ENCODE measurements at regions not wholly inside any gene's neighbourhood (a gene's known extent, or its start where the extent isn't known, plus 50 kb on each side); places are given as distances from the start of the nearest gene placed in this dataset.
"Not testable (repeated sequence)": the region's sequence is repeated elsewhere in the genome, so short reads cannot be mapped to it uniquely, and the experiment has no call there.

DNA sequence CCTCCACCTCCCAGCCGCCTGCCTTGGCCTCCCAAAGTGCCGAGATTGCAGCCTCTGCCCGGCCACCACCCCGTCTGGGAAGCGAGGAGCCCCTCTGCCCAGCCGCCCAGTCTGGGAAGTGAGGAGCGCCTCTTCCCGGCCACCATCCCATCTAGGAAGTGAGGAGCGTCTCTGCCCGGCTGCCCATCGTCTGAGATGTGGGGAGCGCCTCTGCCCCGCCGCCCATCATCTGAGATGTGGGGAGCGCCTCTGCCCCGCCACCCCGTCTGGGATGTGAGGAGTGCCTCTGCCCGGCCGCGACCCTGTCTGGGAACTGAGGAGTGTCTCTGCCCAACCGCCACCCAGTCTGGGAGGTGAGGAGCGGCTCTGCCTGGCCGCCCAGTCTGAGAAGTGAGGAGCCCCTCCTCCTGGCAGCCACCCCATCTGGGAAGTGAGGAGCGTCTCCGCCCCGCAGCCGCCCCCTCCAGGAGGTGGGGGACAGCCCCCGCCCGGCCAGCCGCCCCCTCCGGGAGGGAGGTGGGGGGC lies 296.3 kb downstream of the HNRNPD start:
- not testable (repeated sequence) for DNase-seq (ENCODE audit: low read depth in 2 of 2)

DNA sequence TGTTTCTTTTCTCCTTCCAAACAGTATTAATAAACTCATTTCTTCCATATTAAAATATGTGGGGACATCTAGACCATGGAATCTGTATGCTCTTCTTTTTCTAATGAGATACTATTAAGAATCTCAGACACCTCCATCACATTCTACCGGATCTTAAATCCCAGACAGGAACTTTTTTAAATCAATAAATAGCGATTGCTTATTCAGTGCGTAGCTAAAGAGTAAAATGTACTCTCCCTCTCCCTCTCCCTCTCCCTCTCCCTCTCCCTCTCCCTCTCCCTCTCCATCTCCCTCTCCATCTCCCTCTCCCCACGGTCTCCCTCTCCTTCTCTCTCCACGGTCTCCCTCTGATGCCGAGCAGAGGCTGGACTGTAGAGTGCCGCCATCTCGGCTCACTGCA lies 297.0 kb downstream of the HNRNPD start:
- DNase-seq (ENCODE audit: low read depth in 2 of 2) = no peak

DNA sequence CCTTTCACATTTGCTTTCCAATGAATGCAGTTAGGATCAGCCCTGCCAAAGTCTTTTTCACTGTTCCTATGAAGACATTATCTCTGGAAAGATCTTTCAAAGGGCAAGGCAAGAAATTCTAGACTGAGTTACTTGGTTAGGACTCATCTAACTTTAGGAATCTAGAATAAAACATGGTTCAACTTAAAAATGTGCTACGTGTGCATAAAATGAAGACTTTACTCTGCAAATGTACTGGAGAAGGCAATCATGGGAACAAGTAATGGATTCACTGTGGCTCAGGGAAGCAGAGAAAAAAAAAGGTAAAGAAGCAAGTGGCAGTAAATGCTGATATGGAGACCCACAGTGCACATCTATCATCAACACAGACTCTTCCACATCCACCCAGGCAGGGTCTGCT lies 297.4 kb downstream of the HNRNPD start:
- DNase-seq (ENCODE audit: low read depth in 2 of 2) = no peak

DNA sequence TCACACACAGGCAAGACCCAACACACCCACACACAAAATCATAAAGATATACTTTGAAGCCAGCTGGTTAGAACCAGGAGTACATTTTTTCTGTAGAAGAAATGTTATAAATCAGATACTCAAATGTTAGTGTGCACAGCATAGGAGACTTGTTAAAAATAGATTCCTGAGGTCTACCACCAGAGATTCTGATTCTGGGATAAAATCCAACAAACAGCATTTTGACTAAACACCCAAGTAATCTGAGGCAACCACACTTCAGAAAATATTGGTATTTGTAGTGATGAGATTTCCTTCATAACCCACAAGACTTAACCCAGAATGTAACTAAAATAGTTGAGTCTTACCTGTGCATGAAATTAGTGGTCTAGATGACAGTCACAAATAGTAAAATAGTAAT lies 301.8 kb downstream of the HNRNPD start:
- DNase-seq (ENCODE audit: low read depth in 2 of 2) = no peak

DNA sequence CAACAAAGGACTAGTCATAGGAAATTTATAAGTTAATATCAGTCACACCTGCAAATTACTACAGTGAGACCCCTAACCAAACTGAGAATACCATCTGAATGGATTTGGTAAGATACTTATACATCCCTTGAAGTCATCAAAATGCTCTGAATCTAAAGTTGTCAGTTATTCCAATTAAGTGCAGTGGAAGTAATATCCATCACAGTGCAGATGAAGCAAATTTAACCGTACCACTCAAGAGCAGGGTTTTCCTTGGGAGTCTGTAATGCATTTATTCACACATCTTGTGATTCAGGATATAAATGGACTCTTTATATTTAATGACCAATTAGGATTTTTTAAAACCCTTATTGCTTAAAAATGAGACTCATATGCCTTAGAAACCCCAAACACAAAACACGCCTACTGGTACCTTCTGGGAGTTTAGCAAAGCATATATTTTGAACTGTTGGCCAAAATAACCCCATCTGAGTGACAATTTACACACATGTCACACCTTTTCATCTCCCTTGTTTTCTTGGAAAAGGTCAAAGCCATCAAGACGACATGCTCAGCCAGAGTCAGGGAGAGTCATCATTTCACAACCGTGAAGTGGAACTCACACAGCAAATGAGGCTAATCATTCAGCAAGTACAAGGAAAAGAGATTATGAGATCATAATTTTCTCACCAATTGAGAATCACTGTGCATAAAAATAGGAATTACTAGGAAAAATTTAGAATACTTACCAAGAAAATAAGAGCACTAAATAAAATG lies 303.7 kb downstream of the HNRNPD start:
- DNase-seq (ENCODE audit: low read depth in 2 of 2) = no peak

DNA sequence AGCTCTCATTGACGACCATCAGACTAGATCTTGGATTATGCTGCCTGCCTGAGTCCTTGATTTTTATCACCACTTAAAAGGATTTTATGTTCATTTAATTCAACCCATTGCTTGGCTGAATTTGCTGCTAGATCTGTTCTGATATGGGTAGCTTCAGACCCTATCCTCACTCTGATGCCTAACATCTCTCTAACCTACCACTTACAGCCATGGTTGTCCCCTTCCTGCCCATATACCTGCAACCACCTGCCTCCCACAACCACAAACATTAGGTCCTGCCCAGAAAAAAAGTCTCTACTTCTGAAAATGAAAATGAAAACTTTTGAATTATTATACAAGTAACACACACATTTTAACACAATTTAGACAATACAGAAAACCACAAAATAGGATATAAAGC lies 310.8 kb downstream of the HNRNPD start:
- no peak for DNase-seq (ENCODE audit: low read depth in 2 of 2)

DNA sequence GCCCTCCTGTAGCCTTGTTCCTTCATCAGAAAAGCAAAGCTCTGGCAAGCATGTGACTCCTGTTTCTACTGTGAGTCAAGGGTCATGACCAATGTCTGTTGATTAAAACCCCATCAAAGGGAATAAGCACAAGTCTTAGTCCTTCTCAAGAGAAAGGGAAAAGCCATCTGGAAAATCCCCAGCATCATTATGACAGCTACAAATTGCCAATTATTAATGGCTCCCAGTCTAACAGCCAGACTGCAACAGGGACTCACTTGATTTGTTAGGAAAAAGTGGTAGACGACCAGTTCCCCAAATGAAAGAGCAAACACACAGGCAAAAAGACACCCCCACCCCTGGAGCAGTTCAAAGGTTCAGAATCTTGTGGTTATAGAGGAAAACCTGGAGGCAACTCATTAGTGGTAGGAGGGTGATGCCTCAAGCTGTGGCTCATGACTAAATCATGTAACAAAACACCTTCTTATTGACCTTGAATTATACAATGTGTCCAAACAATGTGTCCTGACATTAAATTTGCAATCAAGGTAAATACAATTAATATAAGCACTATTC lies 315.7 kb downstream of the HNRNPD start:
- no peak for DNase-seq (ENCODE audit: low read depth in 2 of 2)

DNA sequence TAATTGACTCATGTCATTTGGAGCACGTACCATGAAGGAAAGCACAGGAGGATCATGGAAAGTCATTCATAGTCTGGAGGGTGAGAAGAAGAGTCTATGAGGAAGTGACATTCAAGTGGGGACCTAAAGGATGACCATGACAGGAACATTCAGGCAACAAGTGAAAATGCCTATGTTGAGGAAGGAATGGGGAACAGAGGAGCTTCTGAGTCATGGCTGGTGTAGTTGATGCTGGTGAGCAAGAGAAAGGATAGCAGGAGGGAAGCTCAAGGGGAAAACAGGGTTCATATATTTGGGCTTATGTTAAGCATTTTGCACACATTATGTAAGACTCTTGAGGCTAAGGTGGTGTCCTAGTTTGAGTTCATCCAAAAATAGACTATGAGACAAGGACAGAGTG lies 318.6 kb downstream of the HNRNPD start:
- no peak for DNase-seq (ENCODE audit: low read depth in 2 of 2)

DNA sequence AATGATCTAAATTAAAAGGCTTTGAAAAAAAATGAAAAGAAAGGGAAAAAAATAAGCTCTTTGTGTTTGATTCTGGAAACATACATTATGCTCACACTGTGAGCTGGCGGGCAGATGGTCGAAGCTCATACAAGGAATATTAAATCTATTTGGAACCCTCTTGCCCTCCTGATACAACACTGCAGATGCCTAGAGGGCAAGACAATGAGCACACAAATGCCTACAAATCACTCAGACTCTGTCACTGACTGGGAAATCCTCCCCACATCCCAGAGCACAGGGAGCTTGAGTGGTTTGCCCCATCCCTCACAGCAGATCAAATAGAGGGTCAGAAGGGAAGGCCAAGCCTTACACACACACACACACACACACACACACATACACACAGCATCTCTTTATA lies 320.4 kb downstream of the HNRNPD start:
- no peak for DNase-seq (ENCODE audit: low read depth in 2 of 2)

DNA sequence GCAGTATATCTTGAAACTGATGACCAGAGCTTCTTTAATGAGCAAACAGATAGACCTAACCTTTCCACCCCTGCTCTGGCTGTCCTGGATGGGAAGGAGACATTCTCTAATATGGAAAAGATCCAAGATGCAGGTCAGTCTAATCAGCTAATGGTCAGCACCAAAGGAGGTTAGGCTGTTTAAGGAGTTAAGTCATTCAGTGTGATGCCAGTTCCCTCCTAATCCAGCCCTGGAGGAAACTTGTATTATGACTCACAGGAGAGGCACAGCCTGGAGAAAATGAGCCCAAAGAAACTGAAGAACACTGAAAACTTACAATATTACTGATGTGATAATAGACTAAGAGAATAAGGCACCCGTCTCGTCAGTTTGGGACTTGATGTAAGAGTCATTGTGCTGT lies 323.0 kb downstream of the HNRNPD start:
- DNase-seq (ENCODE audit: low read depth in 2 of 2) = no peak

DNA sequence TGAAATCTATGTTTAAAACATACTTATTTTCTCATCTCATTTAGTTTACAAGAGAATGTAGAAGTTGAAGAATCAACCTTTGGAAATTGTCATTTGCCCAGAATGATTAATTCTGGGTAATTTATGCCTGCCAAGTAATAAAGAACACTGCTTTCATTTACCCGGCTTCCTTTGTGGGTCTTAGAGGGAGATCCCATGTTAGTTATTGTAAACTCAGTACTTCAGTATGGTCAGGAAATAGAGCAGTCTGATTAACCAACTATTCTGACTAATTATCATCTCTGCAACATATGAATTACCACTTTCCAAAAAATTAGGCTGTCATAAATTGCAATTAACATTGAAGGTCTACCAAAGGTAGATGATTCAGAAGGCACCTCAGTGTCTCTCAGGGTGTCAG lies 324.5 kb downstream of the HNRNPD start:
- DNase-seq (ENCODE audit: low read depth in 2 of 2) = no peak

DNA sequence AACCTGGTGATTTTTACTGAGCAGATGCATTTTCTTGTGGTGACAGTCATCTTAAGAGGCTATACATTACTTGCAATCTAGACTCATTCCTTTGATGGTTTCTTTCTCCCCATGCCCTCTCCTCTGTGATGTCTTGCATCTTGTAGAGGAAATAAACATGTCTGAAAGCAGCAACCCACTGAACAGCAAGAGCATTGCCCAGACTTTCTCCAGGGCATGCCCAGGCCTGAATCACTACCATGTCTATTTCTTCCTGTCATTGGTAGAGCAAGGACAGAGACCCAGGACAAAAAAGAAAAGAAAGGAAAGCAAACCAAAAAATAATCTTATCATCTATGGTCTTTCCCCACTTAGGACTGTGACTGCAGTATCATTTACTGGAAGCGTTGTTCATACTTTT lies 326.1 kb downstream of the HNRNPD start:
- no peak for DNase-seq (ENCODE audit: low read depth in 2 of 2)

DNA sequence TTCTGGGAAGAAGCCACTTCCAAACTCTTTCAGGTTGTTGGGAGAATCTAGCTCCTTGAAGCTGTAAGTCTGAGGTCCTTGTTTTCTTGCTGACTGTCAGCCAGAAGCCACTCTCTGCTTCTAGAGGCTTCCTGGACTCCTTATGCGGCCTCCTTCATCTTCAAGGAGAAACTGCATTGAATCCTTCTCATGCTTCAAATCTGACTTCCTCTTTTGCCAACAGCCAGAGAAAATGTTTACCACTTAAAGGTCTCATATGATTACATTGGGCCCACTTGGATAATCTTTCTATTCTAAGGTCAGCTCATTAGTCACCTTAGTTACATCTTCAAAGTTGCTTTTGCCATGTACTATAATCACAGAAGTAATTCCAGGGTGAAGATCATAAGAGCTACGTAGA lies 327.0 kb downstream of the HNRNPD start:
- no peak for DNase-seq (ENCODE audit: low read depth in 2 of 2)

DNA sequence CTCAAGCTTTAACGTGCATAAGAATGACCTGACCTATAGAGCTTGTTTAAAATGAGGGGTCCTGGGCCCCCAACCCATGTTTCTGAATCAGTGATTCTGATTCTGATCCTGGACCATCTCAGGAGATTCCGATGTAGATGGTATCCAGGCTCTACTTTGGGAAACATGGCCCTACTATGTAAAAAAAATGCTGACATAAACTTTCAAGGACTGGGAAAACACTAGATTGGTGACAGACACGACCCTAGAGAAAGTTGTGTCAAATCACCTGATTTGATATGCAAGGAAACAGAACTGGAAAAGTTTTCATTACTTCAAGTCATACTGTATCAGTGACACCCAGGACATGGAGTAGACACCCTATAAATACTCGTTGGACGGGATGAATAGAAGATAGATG lies 328.5 kb downstream of the HNRNPD start:
- no peak for DNase-seq (ENCODE audit: low read depth in 2 of 2)

DNA sequence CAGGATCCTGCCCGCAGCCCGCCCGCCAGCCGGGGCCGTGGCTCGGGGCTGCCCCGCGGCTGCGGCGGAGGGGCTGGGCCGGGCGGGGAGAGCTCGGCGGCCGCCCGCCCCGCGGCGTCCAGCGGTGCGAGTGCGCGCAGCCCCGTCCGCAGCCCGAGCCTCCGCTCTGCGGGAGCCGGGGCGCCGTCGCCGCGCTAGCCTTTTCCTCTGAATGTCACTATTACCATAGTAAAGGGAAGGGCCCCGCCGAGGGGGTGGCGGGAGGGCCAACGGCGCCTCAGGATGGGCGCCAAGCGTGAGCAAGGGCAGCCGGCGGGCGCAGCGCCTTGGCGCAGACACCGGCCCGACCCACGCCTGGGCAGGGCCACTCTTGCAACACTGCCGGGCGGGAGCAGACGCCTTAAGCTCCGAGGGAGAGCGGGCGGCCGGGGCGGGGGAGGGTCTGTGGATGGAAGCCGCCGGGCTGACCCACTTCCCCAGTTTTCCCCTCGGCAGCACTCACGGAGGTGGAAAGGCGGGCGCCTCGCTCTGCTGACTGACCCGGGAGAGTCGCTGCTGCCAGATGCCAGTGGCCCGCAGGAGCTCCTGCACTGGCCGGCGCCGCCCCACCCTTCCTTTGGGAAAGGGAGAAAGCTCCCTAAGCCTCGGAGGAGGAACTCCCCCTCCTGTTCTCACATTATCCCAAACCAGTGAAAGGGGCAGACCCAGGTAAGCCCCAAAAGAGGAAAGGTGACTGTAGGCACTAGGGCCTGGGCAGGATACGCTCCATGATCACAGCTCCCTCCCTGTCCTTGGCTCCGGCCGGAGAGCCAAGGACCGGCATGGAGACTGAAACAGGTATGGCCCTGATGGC lies 329.4 kb downstream of the HNRNPD start:
- no peak for DNase-seq (ENCODE audit: low read depth in 2 of 2)

DNA sequence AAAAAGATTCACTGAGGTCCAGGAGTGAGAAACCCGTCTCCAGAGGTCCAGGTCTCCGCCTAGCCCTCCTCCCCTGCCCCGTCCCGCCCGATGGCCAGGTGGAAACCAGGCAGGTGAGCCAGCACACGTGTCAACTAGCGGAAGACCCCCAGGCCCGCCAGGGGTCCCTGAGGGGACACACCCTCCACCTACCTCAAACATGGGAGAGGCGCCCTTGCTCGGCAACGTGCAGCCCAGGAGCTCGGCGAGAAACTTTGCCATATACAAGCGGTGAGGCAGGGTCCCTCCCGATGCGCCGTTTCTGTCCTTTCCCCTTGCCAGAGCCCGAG lies 330.0 kb downstream of the HNRNPD start:
- no peak for DNase-seq (ENCODE audit: low read depth in 2 of 2)

DNA sequence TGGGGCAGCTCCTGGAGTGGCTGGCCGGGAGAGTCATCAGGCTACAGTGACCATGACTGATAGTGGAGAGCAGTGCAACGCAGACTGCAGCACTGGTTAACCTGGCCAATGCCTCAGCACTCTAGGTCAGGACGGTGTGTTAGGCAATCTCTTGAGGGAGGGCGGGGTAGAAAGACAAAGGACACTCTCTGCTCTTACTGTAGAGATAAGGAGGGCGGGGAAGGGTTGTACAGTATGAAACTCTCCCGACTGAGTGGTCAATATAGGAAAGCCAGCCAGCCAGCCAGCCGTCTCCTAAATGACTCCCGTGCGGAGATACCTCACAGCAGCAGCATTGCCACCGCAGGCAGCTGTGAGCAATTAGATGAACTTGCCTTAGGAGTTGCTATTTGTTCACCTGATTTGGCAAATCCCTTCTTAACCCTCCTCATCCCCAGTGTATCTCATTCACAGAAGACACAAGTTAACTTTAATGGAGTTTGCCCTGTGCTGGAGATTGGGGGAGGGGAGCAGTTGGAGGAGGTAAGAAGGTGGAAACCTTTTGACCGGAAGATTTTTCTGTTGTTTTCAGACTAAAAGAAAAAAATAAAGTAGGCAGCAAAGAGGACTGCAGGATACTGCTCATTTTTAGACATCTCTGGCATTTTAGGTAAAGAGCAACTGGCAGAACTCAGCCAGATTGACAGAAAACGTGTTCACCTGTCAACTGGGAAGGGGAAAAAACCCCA lies 330.5 kb downstream of the HNRNPD start:
- DNase-seq (ENCODE audit: low read depth in 2 of 2) = no peak

DNA sequence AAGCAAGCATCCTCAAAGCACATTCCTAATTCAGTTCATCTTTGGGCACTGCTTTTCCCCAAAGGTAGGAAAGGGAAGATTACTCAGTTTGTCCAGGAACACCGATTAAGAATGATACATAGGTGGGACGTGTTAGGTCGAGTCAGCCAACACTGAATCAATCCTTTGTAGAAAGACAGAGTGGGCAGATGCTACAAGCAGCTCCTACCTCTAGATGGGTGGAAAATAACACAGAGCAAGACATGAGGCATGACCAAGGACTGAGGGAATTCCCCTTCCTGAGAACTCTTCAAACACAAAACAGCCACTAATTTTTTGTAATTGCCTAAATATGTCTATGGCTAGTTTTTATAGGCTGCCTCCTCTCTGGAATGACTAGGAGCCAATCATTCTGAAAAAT lies 331.7 kb downstream of the HNRNPD start:
- DNase-seq (ENCODE audit: low read depth in 2 of 2) = no peak

DNA sequence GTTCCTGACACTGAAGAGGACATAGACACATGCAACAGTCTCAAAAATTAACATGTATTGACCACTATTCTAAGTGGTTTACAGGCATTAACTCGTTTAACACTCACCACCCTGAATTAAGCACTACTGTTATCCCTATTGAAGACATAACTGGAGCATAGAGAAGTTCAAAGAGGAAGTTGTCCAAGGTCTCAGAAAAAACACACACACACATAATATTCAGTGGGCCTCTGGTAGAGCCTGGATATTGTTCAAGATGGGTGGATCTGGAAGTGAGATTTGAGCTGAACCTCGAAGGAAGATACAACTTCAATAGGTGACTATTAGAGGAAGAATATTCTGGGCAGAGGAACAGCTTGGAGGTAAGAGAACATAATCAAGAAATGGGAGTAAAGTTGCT lies 334.9 kb downstream of the HNRNPD start:
- DNase-seq (ENCODE audit: low read depth in 2 of 2) = no peak

DNA sequence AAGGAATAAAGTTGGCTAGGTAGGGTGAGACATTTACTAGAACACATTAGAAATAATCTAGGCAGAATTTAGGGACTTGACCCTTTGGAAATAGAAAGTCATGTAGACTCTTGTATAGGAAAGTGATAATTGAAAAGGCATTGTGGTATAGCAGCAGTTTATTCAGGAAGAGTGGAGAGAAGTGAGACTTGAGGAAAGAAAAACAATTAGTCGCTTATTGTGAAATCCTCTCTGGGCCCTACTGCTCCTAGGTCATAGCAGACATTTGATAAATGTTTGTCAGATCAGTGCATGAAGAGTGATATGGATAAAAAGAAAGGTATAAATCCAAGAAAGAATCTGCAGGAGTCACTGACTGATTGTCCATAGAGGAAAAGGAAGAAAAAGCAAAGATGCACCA lies 337.6 kb downstream of the HNRNPD start:
- no peak for DNase-seq (ENCODE audit: low read depth in 2 of 2)

DNA sequence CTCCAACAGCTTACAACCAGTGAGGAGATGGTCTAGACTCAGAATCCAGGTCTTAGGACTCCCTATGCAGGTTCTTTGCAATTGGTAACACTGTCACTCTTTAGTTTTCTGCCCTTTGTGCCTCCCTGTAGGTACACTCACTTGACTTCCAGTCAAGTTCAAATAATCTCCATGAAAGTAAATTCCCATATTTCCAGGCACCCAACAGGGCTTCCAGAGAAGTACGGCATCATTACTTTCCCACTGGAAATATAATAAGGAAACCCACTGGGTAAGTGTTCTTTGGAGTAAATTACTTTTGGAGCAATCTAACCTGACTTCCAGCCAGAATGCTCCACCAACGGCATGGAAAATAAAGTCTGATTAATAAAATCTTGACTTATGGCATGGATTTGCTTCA lies 338.9 kb downstream of the HNRNPD start:
- no peak for DNase-seq (ENCODE audit: low read depth in 2 of 2)

DNA sequence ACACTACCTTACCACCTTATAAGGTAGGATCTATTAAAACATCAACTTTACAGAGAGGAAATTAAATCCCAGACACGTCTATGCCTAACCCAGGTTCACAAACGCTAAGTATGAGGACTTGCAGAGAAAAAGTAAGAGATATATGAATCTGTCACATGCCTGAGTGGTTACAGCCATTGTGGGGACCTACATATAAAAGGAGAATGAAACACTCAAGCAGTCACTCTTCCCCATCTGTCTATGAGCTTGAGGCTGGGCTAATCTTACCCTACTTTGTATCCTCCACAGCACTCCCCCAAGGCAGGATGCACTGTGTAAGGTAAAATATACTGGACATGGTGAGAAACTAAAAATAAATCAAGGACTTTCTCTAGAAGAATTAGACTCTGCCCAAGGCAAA lies 339.9 kb downstream of the HNRNPD start:
- DNase-seq (ENCODE audit: low read depth in 2 of 2) = no peak

Measured in stimulated activated CD4-positive, alpha-beta T cell treated with anti-CD3 and anti-CD28 coated beads, Interleukin-4, amount 100 ng/mL, for 48 hours (primary cell).